NB4 (cell line): ENCODE measurements at regions not wholly inside any gene's neighbourhood (a gene's known extent, or its start where the extent isn't known, plus 50 kb on each side); places are given as distances from the start of the nearest gene placed in this dataset.

Source experiments
- DNase-seq: peaks from one replicate; pipeline ENCODE4 v3.0.0; 2010; ENCODE audit warnings: low read depth
- H3K4me3 ChIP-seq: one replicate; pipeline ENCODE4 v1.5.1; 2011; ENCODE audit warnings: mild to moderate bottlenecking, low read depth, low read length, moderate library complexity
- MAX ChIP-seq: IDR thresholded peaks from 2 replicates; pipeline ENCODE4 v1.6.1; 2011; ENCODE audit warnings: low read depth, low read length
- MYC ChIP-seq: IDR thresholded peaks from 2 replicates; pipeline ENCODE4 v1.6.1; 2011; ENCODE audit warnings: low read depth, low read length
- POLR2A ChIP-seq: IDR thresholded peaks from 2 replicates; pipeline ENCODE4 v1.6.1; 2011; ENCODE audit warnings: mild to moderate bottlenecking; ENCODE audit not compliant: insufficient read length; ENCODE audit errors: extremely low read depth
- TF ChIP-seq, protein P1 (sequence below): IDR thresholded peaks from one replicate; pipeline ENCODE4 v1.5.1; 2012; ENCODE audit warnings: low read depth, low read length

GRCh38 chr1:98471633-98472032 is 189.9 kb upstream of the SNX7 start:
- TF ChIP-seq POLR2A, result no peak
- TF ChIP-seq MAX, result no peak
- TF ChIP-seq MYC, result no peak
- TF ChIP-seq, protein P1, sequence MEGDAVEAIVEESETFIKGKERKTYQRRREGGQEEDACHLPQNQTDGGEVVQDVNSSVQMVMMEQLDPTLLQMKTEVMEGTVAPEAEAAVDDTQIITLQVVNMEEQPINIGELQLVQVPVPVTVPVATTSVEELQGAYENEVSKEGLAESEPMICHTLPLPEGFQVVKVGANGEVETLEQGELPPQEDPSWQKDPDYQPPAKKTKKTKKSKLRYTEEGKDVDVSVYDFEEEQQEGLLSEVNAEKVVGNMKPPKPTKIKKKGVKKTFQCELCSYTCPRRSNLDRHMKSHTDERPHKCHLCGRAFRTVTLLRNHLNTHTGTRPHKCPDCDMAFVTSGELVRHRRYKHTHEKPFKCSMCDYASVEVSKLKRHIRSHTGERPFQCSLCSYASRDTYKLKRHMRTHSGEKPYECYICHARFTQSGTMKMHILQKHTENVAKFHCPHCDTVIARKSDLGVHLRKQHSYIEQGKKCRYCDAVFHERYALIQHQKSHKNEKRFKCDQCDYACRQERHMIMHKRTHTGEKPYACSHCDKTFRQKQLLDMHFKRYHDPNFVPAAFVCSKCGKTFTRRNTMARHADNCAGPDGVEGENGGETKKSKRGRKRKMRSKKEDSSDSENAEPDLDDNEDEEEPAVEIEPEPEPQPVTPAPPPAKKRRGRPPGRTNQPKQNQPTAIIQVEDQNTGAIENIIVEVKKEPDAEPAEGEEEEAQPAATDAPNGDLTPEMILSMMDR, result no peak
- DNase-seq, result no peak
- H3K4me3 ChIP-seq, result no peak overlapping the region

- H3K4me3 ChIP-seq, result no peak overlapping the region
- DNase-seq, result peak; percentile 64
- no peak for TF ChIP-seq POLR2A
- TF ChIP-seq, protein P1, result peak; percentile 63
Observed at GRCh38 chr1:98468111-98468717, 193.3 kb upstream of the SNX7 start.

GRCh38 chr1:98467586-98467985 is 193.9 kb upstream of the SNX7 start:
- no peak for DNase-seq
- H3K4me3 ChIP-seq, result no peak overlapping the region
- TF ChIP-seq MYC, result no peak
- TF ChIP-seq, protein P1, result no peak

- no peak overlapping the region for H3K4me3 ChIP-seq
- TF ChIP-seq, protein P1, result no peak
- TF ChIP-seq MYC (no peak), POLR2A (no peak), MAX (no peak)
- DNase-seq, result no peak
Observed at GRCh38 chr1:98467122-98467521, 194.4 kb upstream of the SNX7 start.

DNA sequence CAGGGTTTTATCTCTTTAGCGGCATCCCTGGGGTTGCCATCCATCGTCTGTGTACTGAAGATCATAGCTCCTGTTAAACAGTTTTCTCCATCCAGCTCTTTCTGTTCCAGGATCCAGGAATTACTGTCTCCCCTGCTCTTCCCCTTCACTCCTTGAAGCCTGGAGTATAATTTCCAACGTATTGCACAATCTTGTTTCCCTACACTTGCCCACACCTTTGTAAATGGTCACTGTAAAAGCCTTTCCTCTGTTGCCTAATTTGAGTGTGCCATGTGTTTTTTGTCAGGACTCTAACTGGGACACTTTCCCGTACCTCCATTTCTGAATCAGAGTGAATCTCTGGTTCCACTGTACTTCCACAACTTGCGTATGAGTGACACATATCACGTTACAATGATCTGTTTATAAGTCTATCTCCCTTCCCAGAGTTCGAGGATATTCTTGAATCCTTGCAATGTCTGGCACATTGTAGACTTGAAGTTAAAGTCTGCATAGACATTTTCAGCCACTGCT is 199.6 kb upstream of the SNX7 start:
- H3K4me3 ChIP-seq, result no peak overlapping the region
- no peak for DNase-seq
- TF ChIP-seq MAX (no peak), MYC (no peak)
- TF ChIP-seq, protein P1, result no peak

- H3K4me3 ChIP-seq, result no peak overlapping the region
- no peak for TF ChIP-seq MYC
- TF ChIP-seq, protein P1, result no peak
- TF ChIP-seq POLR2A, result no peak
- no peak for TF ChIP-seq MAX
- DNase-seq, result no peak
Observed at GRCh38 chr1:98460136-98460535, 201.4 kb upstream of the SNX7 start.
